Activated effector memory CD4-positive, alpha-beta T cell treated with anti-CD3 and anti-CD28 coated beads, Interleukin-2, amount 50 U/mL, for 16 hours (primary cell): ENCODE measurements at regions not wholly inside any gene's neighbourhood (a gene's known extent, or its start where the extent isn't known, plus 50 kb on each side); places are given as distances from the start of the nearest gene placed in this dataset.

Experiments
- DNase-seq: peaks from one replicate; pipeline ENCODE4 v3.0.0-alpha.2; 2020

DNA sequence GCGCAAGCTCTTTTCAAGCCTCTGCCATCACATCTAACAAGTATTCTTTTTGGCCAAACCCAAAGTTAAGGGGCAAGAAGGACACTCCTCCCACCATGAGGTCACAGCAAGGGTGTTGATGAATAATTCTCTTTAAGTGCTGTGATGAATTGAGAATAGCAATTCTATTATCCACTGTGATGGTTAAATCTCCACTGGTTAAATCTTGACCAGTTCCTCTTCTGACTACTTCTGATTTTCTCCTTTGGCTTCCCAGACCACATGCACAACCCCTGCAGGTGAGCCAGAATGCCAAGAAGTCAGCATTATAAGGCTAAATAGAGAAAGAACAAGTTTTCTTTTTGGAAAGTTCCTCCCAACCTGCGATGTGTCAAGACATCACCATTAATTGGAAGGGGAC is 90.6 kb upstream of the BCL2L14 start:
- no peak for DNase-seq

DNA sequence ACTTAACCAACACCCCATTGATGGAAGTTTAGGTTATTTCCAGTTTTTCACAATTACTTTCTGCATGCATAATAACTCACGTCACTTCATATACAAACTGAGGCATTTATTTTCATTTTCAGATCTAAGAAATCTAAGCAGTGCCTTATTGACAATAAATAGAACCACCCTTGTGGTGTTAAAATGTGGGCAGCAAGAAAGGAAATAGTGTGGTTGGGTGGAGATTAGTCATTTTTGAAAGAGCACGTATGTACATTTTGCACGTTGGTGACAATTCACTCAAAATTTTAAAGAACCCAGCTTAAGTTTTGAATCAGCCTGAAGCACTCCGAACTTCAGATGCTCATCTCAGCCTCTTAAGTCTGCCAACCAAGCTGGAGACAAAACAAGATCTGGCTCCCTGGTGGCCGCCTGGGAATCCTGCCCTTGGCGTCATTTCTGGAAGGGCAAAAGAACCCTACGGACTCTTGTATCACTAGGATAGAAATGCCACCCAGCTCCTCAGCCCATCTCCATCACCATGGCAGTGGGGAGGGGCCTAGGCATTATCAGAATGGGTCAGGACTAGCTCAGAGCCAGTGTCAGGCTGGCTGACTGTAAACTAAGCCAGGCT is 89.5 kb upstream of the BCL2L14 start:
- DNase-seq = peak; percentile 82

DNA sequence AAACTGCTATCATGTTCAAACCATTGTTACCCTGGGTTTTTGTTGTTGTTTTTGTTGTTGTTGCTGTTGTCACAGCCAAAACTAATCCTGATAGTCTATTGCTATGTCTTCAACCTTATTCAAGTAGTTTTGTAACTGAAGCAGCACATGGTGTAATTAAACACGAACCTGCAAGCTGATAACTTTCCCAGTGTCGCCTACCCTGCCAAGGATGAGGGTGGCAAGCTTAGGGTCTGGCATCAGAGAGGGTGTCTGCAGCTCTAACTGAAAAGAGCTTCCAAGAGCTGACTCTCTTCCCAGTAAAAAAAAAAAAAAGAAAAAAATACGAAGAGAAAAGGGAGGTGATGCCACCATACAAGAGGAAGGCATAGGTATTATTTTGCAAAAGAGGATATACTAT is 86.3 kb upstream of the BCL2L14 start:
- DNase-seq = no peak

DNA sequence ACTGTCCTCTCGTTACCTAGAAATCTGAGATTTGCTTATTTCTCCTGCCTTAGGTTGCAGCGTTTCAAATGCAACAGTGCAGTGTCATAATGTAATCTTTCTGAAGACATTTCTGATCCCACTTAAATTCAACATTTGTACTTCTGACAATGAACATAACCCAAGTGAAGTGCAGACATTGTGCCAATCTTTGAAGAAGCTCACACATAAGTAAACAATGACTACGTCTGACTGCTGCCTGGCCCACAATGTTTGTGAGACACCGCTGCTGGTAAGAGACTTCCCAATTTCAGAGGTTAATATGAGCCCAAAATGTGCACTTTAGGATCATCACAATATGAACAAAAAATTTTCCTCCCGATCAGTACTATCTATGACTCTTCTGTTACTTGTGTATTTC is 84.6 kb upstream of the BCL2L14 start:
- no peak for DNase-seq

- DNase-seq = no peak
Measured at GRCh38 chr12:11987901-11988300, 82.8 kb upstream of the BCL2L14 start.

DNA sequence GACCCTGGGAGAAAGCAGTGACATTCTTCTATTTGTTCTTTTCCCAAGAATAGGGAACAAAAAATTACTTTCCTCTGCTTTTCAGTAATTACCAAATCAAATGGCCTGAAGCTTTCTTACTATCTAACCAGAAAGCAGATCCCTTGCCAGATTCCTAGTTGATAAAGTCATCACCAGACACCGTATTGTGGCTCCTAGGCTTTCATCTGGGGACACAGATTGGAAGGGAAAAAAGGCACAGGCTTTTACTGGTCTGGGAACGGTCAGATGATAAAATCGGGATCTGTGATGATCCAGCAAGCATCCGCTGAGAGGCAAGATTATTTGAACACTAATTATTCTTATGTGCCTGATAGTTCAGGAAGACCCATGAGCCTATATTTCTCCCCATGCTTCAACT is 79.1 kb upstream of the BCL2L14 start:
- DNase-seq = no peak

DNA sequence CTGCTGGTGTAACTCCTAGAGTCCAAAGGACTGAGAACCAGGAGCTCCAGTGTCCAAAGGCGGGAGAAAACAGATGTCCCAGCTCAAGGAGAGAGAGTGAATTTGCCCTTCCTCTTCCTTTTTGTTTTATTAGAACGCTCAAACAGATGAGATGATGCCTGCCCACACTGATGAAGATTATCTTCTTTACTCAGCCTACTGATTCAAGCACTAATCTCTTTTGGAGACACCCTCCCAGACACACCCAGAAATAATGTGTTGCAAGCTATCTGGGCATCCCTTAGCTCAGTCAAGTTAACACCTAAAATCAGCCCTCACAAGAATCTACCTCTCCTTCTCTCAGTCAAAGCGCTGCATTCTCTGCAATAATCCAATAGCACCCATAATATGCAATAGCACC is 78.2 kb upstream of the BCL2L14 start:
- no peak for DNase-seq

DNA sequence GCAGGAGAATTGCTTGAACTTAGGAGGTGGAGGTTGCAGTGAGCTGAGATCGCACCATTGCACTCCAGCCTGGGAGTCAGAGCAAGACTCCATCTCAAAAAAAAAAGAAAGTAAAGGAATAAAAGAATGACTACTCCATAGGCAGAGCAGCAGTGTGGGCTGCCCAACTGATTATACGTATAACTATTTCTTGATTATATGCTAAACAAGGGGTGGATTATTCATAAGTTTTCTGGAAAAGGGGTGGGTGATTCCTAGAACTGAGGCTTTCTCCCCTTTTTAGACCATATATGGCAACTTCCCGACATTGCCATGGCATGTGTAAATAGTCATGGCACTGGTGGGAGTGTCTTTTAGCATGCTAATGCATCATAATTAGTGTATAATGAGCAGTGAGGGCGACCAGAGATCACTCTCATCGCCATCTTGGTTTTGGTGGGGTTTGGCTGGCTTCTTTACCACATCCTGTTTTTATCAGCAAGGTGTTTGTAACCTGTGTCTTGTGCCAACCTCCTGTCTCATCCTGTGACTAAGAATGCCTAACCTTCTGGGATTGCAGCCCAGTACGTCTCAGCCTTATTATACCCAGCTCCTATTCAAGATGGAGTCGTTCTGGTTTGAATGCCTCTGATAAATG is 72.3 kb upstream of the BCL2L14 start:
- DNase-seq = peak; percentile 75

- no peak for DNase-seq
Measured at GRCh38 chr12:11998944-11999315, 71.8 kb upstream of the BCL2L14 start.

- no peak for DNase-seq
Measured at GRCh38 chr12:12003609-12004008, 67.1 kb upstream of the BCL2L14 start.

DNA sequence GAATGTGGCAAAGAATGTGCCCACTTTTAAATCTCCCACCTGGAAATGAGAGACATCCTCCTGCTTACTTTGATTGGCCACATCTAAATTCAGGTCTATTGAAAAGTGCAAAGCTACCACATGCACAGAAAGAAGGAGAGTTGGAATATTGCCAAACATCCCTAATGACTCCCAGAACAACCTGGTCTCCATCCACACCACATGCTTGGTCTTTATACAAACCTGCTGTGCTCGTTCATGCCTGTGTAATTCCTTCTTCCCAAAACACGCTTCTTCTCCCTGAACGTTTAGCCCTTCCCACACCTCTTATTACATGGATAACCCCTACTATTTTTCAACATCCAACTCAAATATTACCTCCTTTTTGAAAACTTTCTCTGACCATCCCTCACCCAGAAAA is 66.2 kb upstream of the BCL2L14 start:
- no peak for DNase-seq

DNA sequence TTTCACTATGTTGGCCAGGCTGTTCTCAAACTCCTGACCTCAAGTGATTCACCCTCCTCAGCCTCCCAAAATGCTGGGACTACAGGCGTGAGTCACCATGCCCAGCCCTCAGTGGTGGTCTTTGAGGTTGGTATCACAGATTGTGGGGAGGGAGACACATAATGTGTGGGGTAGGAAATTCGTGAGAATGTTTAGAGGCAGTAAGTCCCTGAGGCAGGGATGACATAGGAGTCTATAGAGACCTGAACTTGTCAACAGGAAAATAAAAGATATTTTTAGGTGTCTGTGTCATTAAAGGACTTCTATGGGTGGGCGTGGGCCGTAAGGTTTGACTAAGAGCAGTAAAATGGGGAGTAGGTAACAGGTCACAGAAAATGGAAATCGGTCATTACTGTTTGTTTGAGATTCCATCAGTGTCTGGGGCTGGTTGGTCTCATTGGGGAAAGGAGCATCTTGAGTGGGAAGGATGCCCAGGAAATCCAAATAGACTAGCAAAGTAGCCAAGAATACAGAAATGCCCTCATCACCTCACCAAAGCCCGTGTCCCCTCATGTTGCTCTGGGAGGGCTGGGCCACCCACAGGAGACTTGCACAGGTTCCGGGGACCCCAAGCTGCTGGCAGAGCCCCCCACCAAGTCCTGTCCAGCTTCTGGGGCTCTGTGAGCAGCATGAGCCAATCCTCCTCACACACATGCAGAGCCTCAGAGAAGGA is 63.6 kb upstream of the BCL2L14 start:
- DNase-seq = peak; percentile 92

DNA sequence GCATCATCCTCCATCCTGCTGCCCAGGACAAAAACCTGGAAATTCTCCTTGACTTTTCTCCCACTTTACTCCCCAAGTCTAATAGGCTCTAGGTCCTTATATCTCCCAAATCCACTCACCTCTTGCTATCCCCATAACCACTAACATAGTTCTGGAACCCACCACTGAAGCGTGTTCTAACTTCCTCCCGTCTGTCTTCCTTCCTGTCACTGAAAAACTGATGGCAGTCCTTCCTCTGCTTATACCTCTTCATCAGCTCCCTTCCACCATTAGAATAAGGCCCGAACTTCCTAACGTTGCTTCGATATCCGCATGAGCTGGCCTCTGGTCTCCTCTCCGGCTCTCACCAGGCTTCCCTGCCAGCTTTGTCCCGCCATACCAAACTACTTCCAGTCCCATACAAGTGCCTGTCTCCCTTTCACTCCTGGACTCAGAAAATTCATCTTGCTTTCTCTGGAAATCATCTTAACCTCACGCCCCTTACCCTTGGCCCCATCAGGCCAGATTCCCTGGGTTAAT is 63.0 kb upstream of the BCL2L14 start:
- no peak for DNase-seq

DNA sequence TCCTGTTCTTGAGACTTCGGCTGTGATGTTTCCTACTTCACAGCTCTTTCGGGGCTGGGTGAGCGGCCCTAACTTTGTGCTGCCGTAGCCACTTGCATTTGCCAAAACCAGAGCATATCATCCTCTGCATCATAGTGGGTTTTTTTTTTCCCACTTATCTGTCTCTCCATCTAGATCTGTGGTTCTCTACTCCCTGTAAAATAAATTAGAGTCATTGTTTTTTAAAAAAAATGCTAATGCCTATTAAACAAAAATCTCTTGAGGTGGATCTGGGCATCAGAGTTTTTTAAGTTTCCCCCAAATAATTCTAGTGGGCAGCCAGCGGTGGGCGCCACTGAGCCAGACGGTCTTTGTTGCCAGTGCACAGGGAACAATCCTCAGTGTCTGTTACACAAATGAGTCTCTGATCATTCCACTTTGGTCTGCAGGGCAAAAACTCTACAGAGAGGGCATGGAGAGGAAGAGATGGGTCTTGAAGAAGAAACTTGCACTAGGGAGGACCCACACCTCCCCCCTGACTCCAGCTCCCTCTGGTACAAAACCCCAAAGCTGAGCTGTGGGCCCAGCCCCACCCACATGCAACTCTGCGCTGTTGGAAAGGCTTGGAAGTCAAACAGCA is 62.4 kb upstream of the BCL2L14 start:
- DNase-seq = peak; percentile 83

DNA sequence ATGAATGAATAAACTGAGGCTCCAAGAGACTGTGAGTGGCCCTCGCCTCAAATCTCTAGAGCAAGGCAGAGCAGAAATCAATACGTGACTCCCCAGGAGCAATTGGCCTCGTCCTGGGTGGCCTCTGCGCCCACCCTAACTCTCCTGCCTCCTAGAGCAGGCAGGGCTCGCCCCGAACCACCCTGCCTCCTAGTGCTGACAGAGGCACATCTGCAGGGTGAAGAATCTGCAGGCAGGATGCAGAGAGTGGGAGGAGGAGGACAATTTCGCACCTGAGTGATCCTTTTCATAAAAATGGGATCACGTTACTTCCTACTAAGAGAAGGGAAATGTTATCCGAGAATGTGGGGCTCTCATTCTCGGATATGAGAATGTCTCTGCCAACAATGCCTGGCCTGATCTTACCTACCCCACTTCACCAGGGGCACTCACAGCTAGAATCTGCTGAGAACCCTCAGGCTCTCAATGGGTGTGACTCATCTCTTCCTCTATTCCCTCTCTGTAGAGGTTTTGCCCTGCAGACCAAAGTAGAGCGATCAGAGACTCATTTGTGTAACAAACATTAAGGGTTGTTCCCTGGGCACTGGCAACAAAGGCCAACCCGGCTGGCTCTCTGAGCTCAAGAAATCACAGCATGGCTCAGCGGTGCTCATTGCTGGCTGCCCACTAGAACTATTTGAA is 61.7 kb upstream of the BCL2L14 start:
- DNase-seq = peak; percentile 80

DNA sequence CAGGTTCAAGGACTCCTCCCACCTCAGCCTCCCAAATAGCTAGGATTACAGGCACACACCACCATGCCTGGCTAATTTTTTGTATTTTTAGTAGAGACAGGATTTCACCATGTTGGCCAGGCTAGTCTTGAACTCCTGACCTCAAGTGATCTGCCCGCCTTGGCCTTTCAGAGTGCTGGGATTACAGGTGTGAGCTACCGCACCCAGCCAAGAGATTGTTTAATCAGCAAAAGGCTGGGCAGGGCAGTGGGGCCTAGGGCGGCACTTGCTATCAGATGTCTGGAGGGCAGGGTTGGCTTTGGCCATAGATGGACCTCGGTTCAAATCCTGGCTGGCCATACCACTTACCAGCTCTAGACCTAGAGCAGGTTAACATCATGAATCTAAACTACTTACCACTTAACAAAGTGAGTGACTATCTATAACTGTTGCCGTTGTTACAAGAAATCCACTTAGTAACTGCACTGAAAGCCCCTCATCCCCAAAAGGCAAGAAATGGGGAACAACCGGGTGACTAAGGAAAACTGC is 60.9 kb upstream of the BCL2L14 start:
- peak; percentile 66 for DNase-seq

- peak; percentile 84 for DNase-seq
Measured at GRCh38 chr12:12010277-12011039, 60.3 kb upstream of the BCL2L14 start.

DNA sequence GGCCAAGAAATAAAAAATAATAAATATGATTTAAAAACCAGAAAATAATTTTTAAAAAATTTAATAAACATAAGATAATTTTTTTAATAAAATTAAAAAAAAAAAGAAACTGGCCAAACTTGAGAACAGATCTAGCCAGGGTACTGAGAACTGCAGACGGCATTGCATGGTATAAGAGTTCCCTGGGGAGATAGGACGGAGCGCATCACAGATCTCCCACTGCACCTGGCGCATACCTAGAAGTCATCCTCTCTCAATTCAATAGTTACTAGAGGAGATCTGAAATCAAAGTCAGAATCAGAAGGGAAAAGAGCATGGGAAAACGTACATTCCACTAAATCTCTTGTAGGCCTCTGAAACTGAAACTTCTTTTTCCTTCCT is 58.9 kb upstream of the BCL2L14 start:
- DNase-seq = no peak

DNA sequence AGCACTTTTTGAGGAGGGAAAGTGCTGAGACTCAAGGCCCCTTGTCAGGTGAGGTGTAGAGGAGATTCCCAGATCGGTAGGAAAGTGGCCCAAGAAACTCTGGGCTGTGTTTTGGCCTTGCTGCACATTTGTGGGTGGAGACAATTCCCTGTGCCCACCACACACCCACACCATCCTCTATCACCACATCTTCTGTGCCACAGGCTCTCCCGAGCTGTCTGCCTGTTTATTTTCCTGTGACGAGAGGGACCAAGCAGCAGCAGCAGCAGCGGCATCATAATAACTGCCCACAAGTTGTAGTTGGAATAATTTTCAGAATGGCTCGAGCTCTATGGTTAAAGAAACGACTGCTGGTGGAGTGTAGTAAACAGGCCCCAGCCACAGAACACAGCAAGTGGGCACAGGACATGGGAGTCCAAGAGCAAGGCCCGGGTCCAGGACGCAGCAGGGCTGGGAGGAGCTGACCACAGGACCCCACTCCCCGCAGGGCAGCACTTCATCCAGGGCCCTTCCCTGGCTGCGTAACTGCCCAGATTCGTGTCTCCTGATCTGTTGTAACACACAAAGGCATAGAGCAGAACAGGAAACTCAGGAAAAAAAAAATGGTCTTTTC is 55.6 kb upstream of the BCL2L14 start:
- no peak for DNase-seq

GRCh38 chr12:12016284-12017100 is 54.2 kb upstream of the BCL2L14 start:
- peak; percentile 63 for DNase-seq

DNA sequence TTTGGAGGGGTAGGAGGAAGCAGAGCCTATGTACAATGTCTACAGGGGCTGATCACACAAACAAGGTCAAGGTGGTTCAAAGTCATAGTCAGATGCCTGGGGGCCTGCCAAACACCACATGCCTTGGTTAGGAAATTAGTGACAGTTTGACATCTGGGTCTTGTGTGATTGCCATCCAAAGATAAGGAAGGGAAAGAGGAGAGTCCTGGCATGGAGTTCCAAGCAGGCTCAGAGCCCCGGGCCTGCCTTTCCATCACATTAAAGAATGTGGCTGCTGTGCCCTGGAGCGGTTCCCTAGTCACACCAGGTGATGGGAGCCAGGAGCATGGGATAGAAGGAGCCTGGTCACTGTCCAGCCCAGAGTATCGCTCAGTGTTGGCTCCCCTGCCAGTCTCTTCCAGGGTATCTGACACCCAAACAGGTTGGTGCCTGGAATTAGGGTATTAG is 53.6 kb upstream of the BCL2L14 start:
- peak; percentile 66 for DNase-seq
